Glomerular endothelial cell (primary cell): ENCODE measurements at regions not wholly inside any gene's neighbourhood (a gene's known extent, or its start where the extent isn't known, plus 50 kb on each side); places are given as distances from the start of the nearest gene placed in this dataset.

ENCODE experiments used
- DNase-seq: peaks from one replicate; pipeline ENCODE4 v3.0.0-alpha.2; 2011; ENCODE audit warnings: low read depth, low spot score; ENCODE audit errors: extremely low read depth

- DNase-seq: no peak
These were observed 220.3 kb downstream of the OR13H1 start for GRCh38 chrX:131764216-131764615.

GRCh38 chrX:131778269-131779218 lies 234.7 kb downstream of the OR13H1 start:
- DNase-seq: no peak

- DNase-seq: no peak
These were observed 235.4 kb downstream of the OR13H1 start for GRCh38 chrX:131779306-131779705.

GRCh38 chrX:131779741-131780140 lies 235.9 kb downstream of the OR13H1 start:
- no peak for DNase-seq

GRCh38 chrX:131782646-131783045 lies 238.8 kb downstream of the OR13H1 start:
- DNase-seq: no peak

- DNase-seq: peak; percentile 94
These were observed 239.4 kb upstream of the STK26 start for GRCh38 chrX:131783555-131784308.

GRCh38 chrX:131789664-131790063 lies 233.4 kb upstream of the STK26 start:
- DNase-seq: no peak

- no peak for DNase-seq
These were observed 231.3 kb upstream of the STK26 start for GRCh38 chrX:131791608-131792355.

GRCh38 chrX:131792356-131792749 lies 230.7 kb upstream of the STK26 start:
- DNase-seq: peak; percentile 94

GRCh38 chrX:131792789-131793462 lies 230.2 kb upstream of the STK26 start:
- no peak for DNase-seq

- DNase-seq: no peak
These were observed 227.5 kb upstream of the STK26 start for GRCh38 chrX:131795442-131796229.

- no peak for DNase-seq
These were observed 222.0 kb upstream of the STK26 start for GRCh38 chrX:131801066-131801465.

GRCh38 chrX:131801911-131802310 lies 221.2 kb upstream of the STK26 start:
- DNase-seq: no peak

- no peak for DNase-seq
These were observed 220.1 kb upstream of the STK26 start for GRCh38 chrX:131802836-131803626.

GRCh38 chrX:131812847-131813825 lies 210.0 kb upstream of the STK26 start:
- DNase-seq: peak; percentile 64

GRCh38 chrX:131816551-131817136 lies 206.5 kb upstream of the STK26 start:
- peak; percentile 90 for DNase-seq

GRCh38 chrX:131818297-131818936 lies 204.7 kb upstream of the STK26 start:
- no peak for DNase-seq
